OCI-LY1 (cell line): ENCODE measurements at regions not wholly inside any gene's neighbourhood (a gene's known extent, or its start where the extent isn't known, plus 50 kb on each side); places are given as distances from the start of the nearest gene placed in this dataset.

Experiments
- H2AFZ ChIP-seq: fragments of 200-600 bp; sonication (generic), shearing (Covaris generic); 2 replicates; pipeline ENCODE4 v1.6.0; 2014; ENCODE audit warnings: antibody characterized with exemption, mild to moderate bottlenecking, low read length
- H3F3A ChIP-seq: fragments of 200-600 bp; sonication (generic), shearing (Covaris generic); 2 replicates; pipeline ENCODE4 v1.6.0; 2014; ENCODE audit warnings: mild to moderate bottlenecking, antibody characterized with exemption, low read length, moderate library complexity; ENCODE audit not compliant: insufficient read depth
- H3K27ac ChIP-seq: fragments of 200-600 bp; sonication (generic); 2 replicates; pipeline ENCODE4 v1.5.1; 2014; ENCODE audit warnings: low read length, mixed run types, mild to moderate bottlenecking, low read depth; ENCODE audit not compliant: poor library complexity, severe bottlenecking
- H3K27me3 ChIP-seq: fragments of 200-600 bp; sonication (generic); 2 replicates; pipeline ENCODE4 v1.6.0; 2014; ENCODE audit warnings: antibody characterized with exemption, mild to moderate bottlenecking, low read length, moderate library complexity; ENCODE audit not compliant: insufficient read depth
- H3K36me3 ChIP-seq: fragments of 200-600 bp; sonication (generic); 2 replicates; pipeline ENCODE4 v1.6.1; 2014; ENCODE audit warnings: mild to moderate bottlenecking, antibody characterized with exemption, low read length, moderate library complexity, mixed read lengths; ENCODE audit not compliant: insufficient read depth
- H3K4me1 ChIP-seq: fragments of 200-600 bp; sonication (generic); 2 replicates; pipeline ENCODE4 v1.5.1; 2014; ENCODE audit warnings: mild to moderate bottlenecking, low read length, moderate library complexity; ENCODE audit not compliant: insufficient read depth, severe bottlenecking
- H3K4me2 ChIP-seq: fragments of 200-600 bp; sonication (generic), shearing (Covaris generic); 2 replicates; pipeline ENCODE4 v1.6.1; 2014; ENCODE audit warnings: low read length
- H3K4me3 ChIP-seq: fragments of 200-600 bp; sonication (generic); 2 replicates; pipeline ENCODE4 v1.5.1; 2014; ENCODE audit warnings: low read length, low read depth, mild to moderate bottlenecking, mixed read lengths; ENCODE audit not compliant: poor library complexity, severe bottlenecking
- H3K79me2 ChIP-seq: fragments of 200-600 bp; shearing (Covaris generic); 2 replicates; pipeline ENCODE4 v1.6.1; 2016; ENCODE audit warnings: mixed run types, low read length, mixed read lengths; ENCODE audit not compliant: insufficient read depth
- H3K9ac ChIP-seq: fragments of 200-600 bp; sonication (generic), shearing (Covaris generic); 2 replicates; pipeline ENCODE4 v1.6.1; 2014; ENCODE audit warnings: mild to moderate bottlenecking, low read length, mixed read lengths
- H3K9me2 ChIP-seq: fragments of 200-600 bp; sonication (generic), shearing (Covaris generic); 2 replicates; pipeline ENCODE4 v1.6.1; 2014; ENCODE audit warnings: low read depth, mild to moderate bottlenecking, low read length, mixed read lengths
- H3K9me3 ChIP-seq: fragments of 200-600 bp; shearing (Covaris generic); 2 replicates; pipeline ENCODE4 v1.6.1; 2014; ENCODE audit warnings: low read length, mixed read lengths
- H4K20me1 ChIP-seq: fragments of 200-600 bp; sonication (generic), shearing (Covaris generic); 2 replicates; pipeline ENCODE4 v1.6.0; 2016; ENCODE audit warnings: mild to moderate bottlenecking, low read length; ENCODE audit not compliant: insufficient read depth
- EZH2 ChIP-seq: fragments of 200-600 bp; sonication (generic), shearing (Covaris generic); IDR thresholded peaks from 2 replicates; pipeline ENCODE4 v1.8.0; 2017; ENCODE audit warnings: borderline replicate concordance, mixed run types, mild to moderate bottlenecking, antibody characterized with exemption, low read length, moderate library complexity, mixed read lengths
- TF ChIP-seq, protein P1 (sequence below): fragments of 200-600 bp; sonication (generic), shearing (Covaris generic); IDR thresholded peaks from 2 replicates; pipeline ENCODE4 v1.5.1; 2017; ENCODE audit warnings: mild to moderate bottlenecking, antibody characterized with exemption, low read length, moderate library complexity, mixed read lengths

- Histone ChIP-seq H3K4me1 (no peaks in the 10 kb centered on the region), H3K27ac (no peak overlapping the region), H3K79me2 (no peaks in the 10 kb centered on the region), H3K9ac (no peak overlapping the region), H3K36me3 (no peaks in the 10 kb centered on the region), H3K4me2 (no peak overlapping the region), H3F3A (no peaks in the 10 kb centered on the region), H3K9me2 (no peaks in the 10 kb centered on the region), H3K9me3 (no peaks in the 10 kb centered on the region), H2AFZ (no peak overlapping the region), H4K20me1 (no peaks in the 10 kb centered on the region), H3K27me3 (no peaks in the 10 kb centered on the region), H3K4me3 (no peak overlapping the region)
- TF ChIP-seq EZH2 = no peak
- TF ChIP-seq, protein P1, sequence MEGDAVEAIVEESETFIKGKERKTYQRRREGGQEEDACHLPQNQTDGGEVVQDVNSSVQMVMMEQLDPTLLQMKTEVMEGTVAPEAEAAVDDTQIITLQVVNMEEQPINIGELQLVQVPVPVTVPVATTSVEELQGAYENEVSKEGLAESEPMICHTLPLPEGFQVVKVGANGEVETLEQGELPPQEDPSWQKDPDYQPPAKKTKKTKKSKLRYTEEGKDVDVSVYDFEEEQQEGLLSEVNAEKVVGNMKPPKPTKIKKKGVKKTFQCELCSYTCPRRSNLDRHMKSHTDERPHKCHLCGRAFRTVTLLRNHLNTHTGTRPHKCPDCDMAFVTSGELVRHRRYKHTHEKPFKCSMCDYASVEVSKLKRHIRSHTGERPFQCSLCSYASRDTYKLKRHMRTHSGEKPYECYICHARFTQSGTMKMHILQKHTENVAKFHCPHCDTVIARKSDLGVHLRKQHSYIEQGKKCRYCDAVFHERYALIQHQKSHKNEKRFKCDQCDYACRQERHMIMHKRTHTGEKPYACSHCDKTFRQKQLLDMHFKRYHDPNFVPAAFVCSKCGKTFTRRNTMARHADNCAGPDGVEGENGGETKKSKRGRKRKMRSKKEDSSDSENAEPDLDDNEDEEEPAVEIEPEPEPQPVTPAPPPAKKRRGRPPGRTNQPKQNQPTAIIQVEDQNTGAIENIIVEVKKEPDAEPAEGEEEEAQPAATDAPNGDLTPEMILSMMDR = no peak
Observed at GRCh38 chr6:51057296-51057695, 238.6 kb downstream of the TFAP2B start.

DNA sequence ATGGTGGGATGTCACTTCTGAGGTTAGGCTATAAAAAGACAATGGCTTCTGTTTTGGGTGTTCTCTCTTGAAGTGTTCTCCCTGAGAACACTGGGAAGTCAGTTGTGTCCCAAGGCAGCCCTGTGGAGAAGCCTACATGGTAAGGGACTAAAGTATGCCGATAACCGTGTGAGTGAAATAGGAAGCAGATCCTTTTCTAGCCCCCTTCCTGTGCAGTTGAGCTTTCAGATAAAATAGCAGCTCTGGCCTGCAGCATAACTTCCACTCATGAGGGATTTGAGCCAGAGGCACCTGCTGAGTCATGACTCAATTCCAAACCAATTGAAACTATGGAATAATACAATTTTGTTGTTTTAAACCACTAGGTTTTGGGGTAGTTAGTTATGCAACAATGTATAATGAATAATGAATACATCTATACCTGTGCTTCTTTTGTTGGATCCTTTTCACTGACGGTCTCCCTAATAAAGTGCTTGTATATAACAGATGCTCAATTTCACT lies 241.6 kb downstream of the TFAP2B start:
- no peaks in the 10 kb centered on the region for H3K4me1 ChIP-seq
- H3K36me3 ChIP-seq = no peaks in the 10 kb centered on the region
- TF ChIP-seq EZH2 = no peak
- TF ChIP-seq, protein P1 = no peak
- no peaks in the 10 kb centered on the region for H3F3A ChIP-seq
- no peaks in the 10 kb centered on the region for H3K9me3 ChIP-seq
- no peak overlapping the region for H2AFZ ChIP-seq
- no peaks in the 10 kb centered on the region for H4K20me1 ChIP-seq
- H3K9ac ChIP-seq = no peak overlapping the region
- no peaks in the 10 kb centered on the region for H3K9me2 ChIP-seq
- no peak overlapping the region for H3K27ac ChIP-seq
- no peaks in the 10 kb centered on the region for H3K79me2 ChIP-seq
- H3K27me3 ChIP-seq = no peaks in the 10 kb centered on the region
- H3K4me2 ChIP-seq = no peak overlapping the region
- no peak overlapping the region for H3K4me3 ChIP-seq

GRCh38 chr6:51062166-51062722 lies 243.6 kb downstream of the TFAP2B start:
- H3K4me1 ChIP-seq = no peaks in the 10 kb centered on the region
- H3K27me3 ChIP-seq = no peaks in the 10 kb centered on the region
- TF ChIP-seq EZH2 = no peak
- TF ChIP-seq, protein P1 = no peak

More at GRCh38 chr6:51062166-51062722, 243.6 kb downstream of the TFAP2B start:
- Histone ChIP-seq H2AFZ (no peak overlapping the region), H3K9me3 (no peaks in the 10 kb centered on the region), H3K27ac (no peak overlapping the region), H3K79me2 (no peaks in the 10 kb centered on the region), H3K4me2 (no peak overlapping the region), H3K9ac (no peak overlapping the region), H3K9me2 (no peaks in the 10 kb centered on the region), H4K20me1 (no peaks in the 10 kb centered on the region), H3K4me3 (no peak overlapping the region), H3F3A (no peaks in the 10 kb centered on the region), H3K36me3 (no peaks in the 10 kb centered on the region)
